D721Med (cell line): ENCODE measurements at regions not wholly inside any gene's neighbourhood (a gene's known extent, or its start where the extent isn't known, plus 50 kb on each side); places are given as distances from the start of the nearest gene placed in this dataset.
"Not testable (repeated sequence)": the region's sequence is repeated elsewhere in the genome, so short reads cannot be mapped to it uniquely, and the experiment has no call there.

Experiments
- DNase-seq: peaks from one replicate; pipeline ENCODE4 v3.0.0; 2011; ENCODE audit warnings: low spot score; ENCODE audit not compliant: insufficient read length
- FAIRE-seq: peaks from 2 replicates; lab custom pipeline; 2011; peaks lifted over from hg19 to GRCh38; lab: Jason Lieb, UNC
- TF ChIP-seq, protein P1 (sequence below): IDR thresholded peaks from 2 replicates; pipeline ENCODE4 v1.5.1; 2012; ENCODE audit warnings: mild to moderate bottlenecking, control low read depth; ENCODE audit not compliant: insufficient read depth; ENCODE audit errors: missing control alignments

- FAIRE-seq: no peak
Measured at GRCh38 chr2:126952216-126952615, 53.5 kb downstream of the TEX51 start.

GRCh38 chr2:126953483-126953882, 54.8 kb downstream of the TEX51 start:
- FAIRE-seq: no peak
- DNase-seq: no peak
- TF ChIP-seq, protein P1, sequence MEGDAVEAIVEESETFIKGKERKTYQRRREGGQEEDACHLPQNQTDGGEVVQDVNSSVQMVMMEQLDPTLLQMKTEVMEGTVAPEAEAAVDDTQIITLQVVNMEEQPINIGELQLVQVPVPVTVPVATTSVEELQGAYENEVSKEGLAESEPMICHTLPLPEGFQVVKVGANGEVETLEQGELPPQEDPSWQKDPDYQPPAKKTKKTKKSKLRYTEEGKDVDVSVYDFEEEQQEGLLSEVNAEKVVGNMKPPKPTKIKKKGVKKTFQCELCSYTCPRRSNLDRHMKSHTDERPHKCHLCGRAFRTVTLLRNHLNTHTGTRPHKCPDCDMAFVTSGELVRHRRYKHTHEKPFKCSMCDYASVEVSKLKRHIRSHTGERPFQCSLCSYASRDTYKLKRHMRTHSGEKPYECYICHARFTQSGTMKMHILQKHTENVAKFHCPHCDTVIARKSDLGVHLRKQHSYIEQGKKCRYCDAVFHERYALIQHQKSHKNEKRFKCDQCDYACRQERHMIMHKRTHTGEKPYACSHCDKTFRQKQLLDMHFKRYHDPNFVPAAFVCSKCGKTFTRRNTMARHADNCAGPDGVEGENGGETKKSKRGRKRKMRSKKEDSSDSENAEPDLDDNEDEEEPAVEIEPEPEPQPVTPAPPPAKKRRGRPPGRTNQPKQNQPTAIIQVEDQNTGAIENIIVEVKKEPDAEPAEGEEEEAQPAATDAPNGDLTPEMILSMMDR: no peak

More at GRCh38 chr2:126952216-126952615, 53.5 kb downstream of the TEX51 start:
- no peak for DNase-seq
- TF ChIP-seq, protein P1: no peak

- DNase-seq (no peak), FAIRE-seq (no peak)
- TF ChIP-seq, protein P1: no peak
Measured at GRCh38 chr2:126954831-126955230, 56.1 kb downstream of the TEX51 start.

DNA sequence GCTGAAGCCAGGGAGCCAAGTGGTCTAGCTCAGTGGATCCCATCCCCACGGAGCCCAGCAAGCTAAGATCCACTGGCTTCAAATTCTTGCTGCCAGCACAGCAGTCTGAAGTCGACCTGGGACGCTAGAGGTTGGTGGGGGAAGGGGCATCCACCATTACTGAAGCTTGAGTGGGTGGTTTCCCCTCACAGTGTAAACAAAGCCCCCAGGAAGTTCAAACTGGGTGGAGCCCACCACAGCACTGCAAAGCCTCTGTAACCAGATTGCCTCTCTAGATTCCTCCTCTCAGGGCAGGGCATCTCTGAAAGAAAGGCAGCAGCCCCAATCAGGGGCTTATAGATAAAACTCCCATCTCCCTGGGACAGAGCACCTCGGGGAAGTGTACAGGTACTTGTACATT, 58.1 kb downstream of the TEX51 start:
- DNase-seq, FAIRE-seq: not testable (repeated sequence)

DNA sequence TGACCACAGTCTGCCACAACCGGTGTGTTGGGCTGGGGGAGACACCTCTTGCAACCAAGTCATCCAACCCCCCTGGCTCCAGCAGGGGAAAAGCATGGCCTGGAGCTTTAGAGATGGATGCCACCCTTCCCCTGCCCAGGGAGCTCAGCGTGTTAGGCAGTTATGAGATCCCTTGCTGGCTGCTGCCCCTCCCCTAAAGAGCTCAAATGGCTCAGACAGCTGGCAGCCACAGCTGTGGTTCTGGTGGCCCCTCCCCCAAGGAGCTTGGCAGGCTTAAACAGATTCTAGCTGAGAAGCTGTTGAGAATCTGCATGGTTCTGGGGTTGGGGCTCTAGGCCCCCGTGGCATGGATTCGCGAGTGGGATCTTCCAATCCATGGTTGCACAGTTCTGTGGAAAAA, 64.7 kb downstream of the TEX51 start:
- FAIRE-seq: no peak

GRCh38 chr2:126966601-126967000, 67.9 kb downstream of the TEX51 start:
- DNase-seq (no peak), FAIRE-seq (no peak)
- TF ChIP-seq, protein P1: no peak

More for the DNA sequence above, 64.7 kb downstream of the TEX51 start:
- no peak for DNase-seq
- TF ChIP-seq, protein P1: no peak

GRCh38 chr2:126970583-126970982, 71.9 kb downstream of the TEX51 start:
- DNase-seq (no peak), FAIRE-seq (no peak)
- TF ChIP-seq, protein P1: no peak

DNA sequence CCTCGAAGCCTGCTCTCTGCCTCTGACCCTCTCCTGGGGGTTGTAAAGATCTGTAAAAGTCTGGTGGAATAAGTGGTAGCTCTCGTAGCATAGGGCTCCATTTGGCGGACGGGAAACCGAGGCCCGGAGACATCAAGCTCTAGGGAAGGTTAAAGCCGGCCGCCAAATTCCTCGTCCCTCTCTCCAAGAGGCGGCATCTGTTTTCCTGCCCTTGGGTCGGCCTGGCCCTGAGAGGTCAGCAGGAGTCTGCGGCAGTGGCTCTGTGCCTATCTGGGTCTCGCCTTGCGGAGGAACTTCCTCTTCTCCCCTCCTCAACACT, 72.4 kb downstream of the TEX51 start:
- TF ChIP-seq, protein P1: no peak
- no peak for FAIRE-seq
- no peak for DNase-seq
